Osteoblast (primary cell): ENCODE measurements at regions not wholly inside any gene's neighbourhood (a gene's known extent, or its start where the extent isn't known, plus 50 kb on each side); places are given as distances from the start of the nearest gene placed in this dataset.

Experiments
- DNase-seq: peaks from one replicate; pipeline ENCODE4 v3.0.0; 2011; ENCODE audit warnings: low spot score, mixed read lengths; ENCODE audit not compliant: insufficient read length; ENCODE audit errors: missing footprints
- H2AFZ ChIP-seq: 2 replicates; pipeline ENCODE4 v1.6.0; 2011; ENCODE audit warnings: mild to moderate bottlenecking, low read length
- H3K27ac ChIP-seq: 2 replicates; pipeline ENCODE4 v1.5.1; 2011; ENCODE audit warnings: mild to moderate bottlenecking, low read depth, low read length, moderate library complexity
- H3K27me3 ChIP-seq: 2 replicates; pipeline ENCODE4 v1.6.0; 2012; ENCODE audit warnings: mild to moderate bottlenecking, control low read depth, inconsistent platforms, low read length, moderate library complexity; ENCODE audit not compliant: insufficient read depth
- H3K36me3 ChIP-seq: 2 replicates; pipeline ENCODE4 v1.5.1; 2011; ENCODE audit warnings: mild to moderate bottlenecking, low read length, control low read depth, moderate library complexity; ENCODE audit not compliant: insufficient read depth
- H3K4me1 ChIP-seq: 2 replicates; pipeline ENCODE4 v1.5.1; 2011; ENCODE audit warnings: mild to moderate bottlenecking, low read length, control low read depth, moderate library complexity; ENCODE audit not compliant: insufficient read depth
- H3K4me2 ChIP-seq: 2 replicates; pipeline ENCODE4 v1.6.0; 2011; ENCODE audit warnings: mild to moderate bottlenecking, low read length; ENCODE audit not compliant: insufficient read depth
- H3K4me3 ChIP-seq: fragments of 200-600 bp; sonication (generic); 3 replicates; pipeline ENCODE4 v1.5.1; 2012; ENCODE audit warnings: mild to moderate bottlenecking, low read length, inconsistent platforms; ENCODE audit not compliant: insufficient read depth
- H3K79me2 ChIP-seq: 2 replicates; pipeline ENCODE4 v1.6.0; 2012; ENCODE audit warnings: mild to moderate bottlenecking, low read length, control low read depth, inconsistent platforms; ENCODE audit not compliant: insufficient read depth
- H3K9me3 ChIP-seq: 2 replicates; pipeline ENCODE4 v1.5.1; 2011; ENCODE audit warnings: low read depth, low read length, control low read depth
- H4K20me1 ChIP-seq: 2 replicates; pipeline ENCODE4 v1.6.0; 2012; ENCODE audit warnings: mild to moderate bottlenecking, low read length, control low read depth; ENCODE audit not compliant: insufficient read depth
- CTCF ChIP-seq: IDR thresholded peaks from 2 replicates; pipeline ENCODE4 v1.5.1; 2011; ENCODE audit warnings: mild to moderate bottlenecking, low read depth, low read length, moderate library complexity; ENCODE audit errors: extremely low read depth

GRCh38 chr15:36517758-36518157 is 61.7 kb upstream of the CDIN1 start:
- H4K20me1 ChIP-seq: no peaks in the 10 kb centered on the region
- no peak overlapping the region for H3K4me3 ChIP-seq
- H3K9me3 ChIP-seq: no peaks in the 10 kb centered on the region

DNA sequence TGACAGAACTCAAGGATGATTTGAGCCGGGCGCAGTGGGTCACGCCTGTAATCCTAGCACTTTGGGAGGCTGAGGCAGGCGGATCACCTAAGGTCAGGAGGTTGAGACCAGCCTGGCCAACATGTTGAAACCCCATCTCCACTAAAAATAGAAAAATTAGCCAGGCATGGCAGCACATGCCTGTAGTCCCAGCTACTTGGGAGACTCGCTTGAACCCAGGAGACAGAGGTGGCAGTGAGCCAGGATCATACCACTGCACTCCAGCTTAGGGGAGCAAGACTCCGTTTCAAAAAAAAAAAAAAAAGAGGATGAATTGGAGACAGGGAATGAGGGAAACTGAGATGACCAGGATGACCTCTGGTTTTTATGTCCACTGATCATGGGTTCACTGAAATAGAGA is 60.4 kb upstream of the CDIN1 start:
- no peak for TF ChIP-seq CTCF
- Histone ChIP-seq H3K9me3 (no peaks in the 10 kb centered on the region), H3K4me2 (no peak overlapping the region), H3K27ac (no peak overlapping the region), H3K79me2 (no peaks in the 10 kb centered on the region), H2AFZ (no peak overlapping the region), H3K4me1 (no peaks in the 10 kb centered on the region), H3K4me3 (no peak overlapping the region), H3K27me3 (peaks cover 3% of the 10 kb centered on the region), H3K36me3 (no peaks in the 10 kb centered on the region), H4K20me1 (no peaks in the 10 kb centered on the region)
- DNase-seq: no peak

More at GRCh38 chr15:36517758-36518157, 61.7 kb upstream of the CDIN1 start:
- no peak overlapping the region for H2AFZ ChIP-seq
- H3K4me2 ChIP-seq: no peak overlapping the region
- peaks cover 5% of the 10 kb centered on the region for H3K27me3 ChIP-seq
- no peak for TF ChIP-seq CTCF
- no peaks in the 10 kb centered on the region for H3K36me3 ChIP-seq
- no peak overlapping the region for H3K27ac ChIP-seq
- no peaks in the 10 kb centered on the region for H3K79me2 ChIP-seq
- no peak for DNase-seq
- H3K4me1 ChIP-seq: no peaks in the 10 kb centered on the region

- TF ChIP-seq CTCF: no peak
- Histone ChIP-seq H3K9me3 (no peaks in the 10 kb centered on the region), H2AFZ (no peak overlapping the region), H3K79me2 (no peaks in the 10 kb centered on the region), H3K27me3 (peaks cover 18% of the 10 kb centered on the region), H3K4me2 (no peak overlapping the region), H3K27ac (no peak overlapping the region), H3K36me3 (no peaks in the 10 kb centered on the region), H4K20me1 (no peaks in the 10 kb centered on the region), H3K4me3 (no peak overlapping the region), H3K4me1 (no peaks in the 10 kb centered on the region)
- no peak for DNase-seq
Observed at GRCh38 chr15:36525430-36525829, 54.0 kb upstream of the CDIN1 start.

- peaks cover 18% of the 10 kb centered on the region for H3K27me3 ChIP-seq
- no peaks in the 10 kb centered on the region for H4K20me1 ChIP-seq
- no peak overlapping the region for H3K4me2 ChIP-seq
- no peaks in the 10 kb centered on the region for H3K36me3 ChIP-seq
- H3K27ac ChIP-seq: no peak overlapping the region
- DNase-seq: no peak
- H3K9me3 ChIP-seq: no peaks in the 10 kb centered on the region
- no peak overlapping the region for H3K4me3 ChIP-seq
- no peaks in the 10 kb centered on the region for H3K79me2 ChIP-seq
- H3K4me1 ChIP-seq: no peaks in the 10 kb centered on the region
- TF ChIP-seq CTCF: no peak
- no peak overlapping the region for H2AFZ ChIP-seq
Observed at GRCh38 chr15:36527235-36528162, 51.9 kb upstream of the CDIN1 start.
